ENCODE measurements at regions not wholly inside any gene's neighbourhood (a gene's known extent, or its start where the extent isn't known, plus 50 kb on each side); places are given as distances from the start of the nearest gene placed in this dataset.

DNA sequence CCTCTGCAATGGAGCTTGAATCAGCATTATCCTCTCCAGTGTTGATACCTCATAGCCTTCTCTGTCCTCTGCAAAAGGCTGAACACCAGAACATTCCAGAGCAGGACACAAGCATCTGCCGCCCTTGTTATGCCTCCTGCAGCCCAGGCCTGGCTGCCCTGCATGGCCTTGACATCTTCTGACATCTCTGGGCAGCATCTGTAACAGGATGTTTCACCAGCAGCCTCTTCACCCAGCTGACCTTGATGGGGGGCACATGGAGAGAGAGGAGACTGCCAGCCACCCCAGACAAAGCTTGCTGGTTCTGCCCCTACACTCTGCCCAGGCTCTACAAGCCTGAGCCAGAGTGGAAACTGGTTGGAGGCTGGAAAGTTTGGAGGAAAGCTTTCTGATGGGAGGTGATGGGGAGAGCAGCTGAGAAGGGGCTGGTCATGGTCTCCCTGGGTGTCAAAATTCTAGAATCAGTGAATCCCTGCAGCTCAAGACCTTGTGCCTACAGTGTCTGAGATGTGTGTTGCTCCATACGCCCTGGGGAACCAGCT lies 145.1 kb downstream of the MRPL14 start:
- TF ChIP-seq, protein P1, sequence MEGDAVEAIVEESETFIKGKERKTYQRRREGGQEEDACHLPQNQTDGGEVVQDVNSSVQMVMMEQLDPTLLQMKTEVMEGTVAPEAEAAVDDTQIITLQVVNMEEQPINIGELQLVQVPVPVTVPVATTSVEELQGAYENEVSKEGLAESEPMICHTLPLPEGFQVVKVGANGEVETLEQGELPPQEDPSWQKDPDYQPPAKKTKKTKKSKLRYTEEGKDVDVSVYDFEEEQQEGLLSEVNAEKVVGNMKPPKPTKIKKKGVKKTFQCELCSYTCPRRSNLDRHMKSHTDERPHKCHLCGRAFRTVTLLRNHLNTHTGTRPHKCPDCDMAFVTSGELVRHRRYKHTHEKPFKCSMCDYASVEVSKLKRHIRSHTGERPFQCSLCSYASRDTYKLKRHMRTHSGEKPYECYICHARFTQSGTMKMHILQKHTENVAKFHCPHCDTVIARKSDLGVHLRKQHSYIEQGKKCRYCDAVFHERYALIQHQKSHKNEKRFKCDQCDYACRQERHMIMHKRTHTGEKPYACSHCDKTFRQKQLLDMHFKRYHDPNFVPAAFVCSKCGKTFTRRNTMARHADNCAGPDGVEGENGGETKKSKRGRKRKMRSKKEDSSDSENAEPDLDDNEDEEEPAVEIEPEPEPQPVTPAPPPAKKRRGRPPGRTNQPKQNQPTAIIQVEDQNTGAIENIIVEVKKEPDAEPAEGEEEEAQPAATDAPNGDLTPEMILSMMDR (IDR thresholded peaks at IDR 0.05; ENCODE audit: poor library complexity): no peak
- no peak for TF ChIP-seq EZH2 (IDR thresholded peaks at IDR 0.05; ENCODE audit: borderline replicate concordance)
- TF ChIP-seq EZH2phosphoT487 (IDR thresholded peaks at IDR 0.05; ENCODE audit: low read depth, severe bottlenecking, unreplicated experiment): no peak
- no peak overlapping the region for H3K4me3 ChIP-seq
- DNase-seq (ENCODE audit: low spot score): no peak
- peaks cover 13% of the 10 kb centered on the region for H3K4me1 ChIP-seq (ENCODE audit: insufficient read depth)
- H3K27ac ChIP-seq: no peak overlapping the region
- WGBS (ENCODE audit: low lambda C conversion rate, missing lambda C conversion rate): 72% methylated on average over 2 of the region's 2 CpGs
- H3K4me2 ChIP-seq: no peak overlapping the region
- H3K27me3 ChIP-seq: no peaks in the 10 kb centered on the region
- no peak overlapping the region for H2AFZ ChIP-seq
- no peaks in the 10 kb centered on the region for H4K20me1 ChIP-seq (ENCODE audit: insufficient read depth, poor library complexity, severe bottlenecking)
- H3K9me2 ChIP-seq (replicated peaks; ENCODE audit: insufficient read depth): no peaks in the 10 kb centered on the region
- H3K36me3 ChIP-seq (replicated peaks; ENCODE audit: insufficient read depth, low read depth): no peaks in the 10 kb centered on the region
- H3K79me2 ChIP-seq: no peaks in the 10 kb centered on the region
- no peaks in the 10 kb centered on the region for H3K9me3 ChIP-seq (ENCODE audit: low read depth)

DNA sequence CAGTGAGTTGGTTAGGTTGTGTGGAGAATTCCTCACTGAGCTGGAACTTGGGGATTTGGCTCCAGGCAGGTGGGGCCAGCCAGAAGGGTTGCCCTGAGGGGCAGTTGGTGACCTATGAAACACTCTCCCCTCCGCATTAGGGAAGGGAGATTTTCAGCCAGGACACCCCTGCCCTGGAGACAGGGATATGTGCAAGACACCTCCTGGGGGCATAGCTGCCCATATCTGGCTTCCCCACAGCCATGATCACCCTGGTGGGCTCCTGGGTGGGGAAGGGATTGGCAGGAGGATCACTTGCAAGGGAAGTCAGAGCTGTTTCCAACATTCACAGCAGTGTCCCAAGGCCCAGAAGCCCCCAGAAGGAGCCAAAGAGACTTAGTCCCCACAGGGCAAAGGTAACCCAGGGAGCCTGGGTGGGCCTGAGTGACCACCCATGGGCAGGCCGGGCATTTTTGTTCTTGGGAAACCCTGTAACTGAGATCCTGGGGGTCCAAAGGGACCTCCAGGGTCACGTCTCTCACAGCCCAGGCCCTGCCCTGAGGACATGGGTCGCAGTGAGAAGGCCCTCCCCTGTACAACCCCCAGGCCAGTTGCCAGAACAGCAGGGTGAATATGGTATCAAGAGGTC lies 145.8 kb downstream of the MRPL14 start:
- Histone ChIP-seq H3K27me3 (no peaks in the 10 kb centered on the region), H2AFZ (no peak overlapping the region), H3K79me2 (no peaks in the 10 kb centered on the region), H3K4me3 (no peak overlapping the region), H4K20me1 (ENCODE audit: insufficient read depth, poor library complexity, severe bottlenecking) (no peaks in the 10 kb centered on the region), H3K9me2 (replicated peaks; ENCODE audit: insufficient read depth) (no peaks in the 10 kb centered on the region), H3K36me3 (replicated peaks; ENCODE audit: insufficient read depth, low read depth) (no peaks in the 10 kb centered on the region), H3K4me1 (ENCODE audit: insufficient read depth) (peaks cover 15% of the 10 kb centered on the region), H3K9me3 (ENCODE audit: low read depth) (no peaks in the 10 kb centered on the region), H3K27ac (no peak overlapping the region), H3K4me2 (no peak overlapping the region)
- DNase-seq (ENCODE audit: low spot score): no peak
- 89% methylated on average over 4 of the region's 4 CpGs for WGBS (ENCODE audit: low lambda C conversion rate, missing lambda C conversion rate)
- TF ChIP-seq EZH2 (IDR thresholded peaks at IDR 0.05; ENCODE audit: borderline replicate concordance): no peak
- no peak for TF ChIP-seq EZH2phosphoT487 (IDR thresholded peaks at IDR 0.05; ENCODE audit: low read depth, severe bottlenecking, unreplicated experiment)
- TF ChIP-seq, protein P1 (IDR thresholded peaks at IDR 0.05; ENCODE audit: poor library complexity): no peak

DNA sequence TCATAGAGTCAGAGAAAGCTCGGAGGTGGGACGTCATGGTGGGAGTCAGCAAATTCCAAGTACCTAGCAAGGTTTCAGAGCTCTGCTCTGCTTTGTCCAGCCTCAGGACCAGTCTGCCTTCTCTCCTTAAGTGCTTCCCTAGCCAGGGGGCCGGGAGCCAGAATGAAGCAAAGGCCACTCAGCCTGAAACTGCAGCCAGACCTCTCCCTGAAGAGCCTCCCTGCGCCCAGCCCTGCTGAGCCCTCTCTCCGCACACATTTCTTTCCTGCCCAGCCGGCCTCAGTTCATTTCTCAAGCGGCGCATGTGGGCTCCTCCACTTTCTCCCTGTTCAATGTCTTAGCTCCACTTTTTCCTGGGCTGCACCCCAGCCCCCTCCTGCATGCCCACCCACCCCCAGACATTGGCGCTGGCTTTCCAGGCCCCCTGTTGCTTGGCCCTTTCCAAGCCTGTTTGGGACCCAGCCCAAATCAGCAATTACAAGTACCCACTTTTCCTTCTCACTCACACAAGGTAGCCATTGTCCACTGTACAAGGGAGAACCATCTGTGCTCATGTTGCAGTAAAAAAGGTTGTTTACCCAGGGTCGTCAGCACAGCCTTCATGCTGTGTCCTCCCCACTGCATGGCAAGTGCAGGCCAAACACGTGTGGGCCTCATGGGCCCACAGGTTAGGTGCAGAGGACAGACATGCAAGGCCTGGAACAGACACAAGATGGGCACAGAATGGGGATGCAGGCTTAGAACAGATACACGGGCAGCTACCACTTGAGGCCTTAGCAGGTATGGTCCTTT lies 147.1 kb downstream of the MRPL14 start:
- Histone ChIP-seq H3K9me3 (ENCODE audit: low read depth) (no peaks in the 10 kb centered on the region), H3K27ac (no peak overlapping the region), H3K4me1 (ENCODE audit: insufficient read depth) (peaks cover 15% of the 10 kb centered on the region), H3K79me2 (no peaks in the 10 kb centered on the region), H3K4me2 (no peak overlapping the region), H2AFZ (no peak overlapping the region), H3K27me3 (no peaks in the 10 kb centered on the region), H3K9me2 (replicated peaks; ENCODE audit: insufficient read depth) (no peaks in the 10 kb centered on the region), H3K36me3 (replicated peaks; ENCODE audit: insufficient read depth, low read depth) (no peaks in the 10 kb centered on the region), H3K4me3 (no peak overlapping the region), H4K20me1 (ENCODE audit: insufficient read depth, poor library complexity, severe bottlenecking) (no peaks in the 10 kb centered on the region)
- TF ChIP-seq EZH2 (IDR thresholded peaks at IDR 0.05; ENCODE audit: borderline replicate concordance) (no peak), EZH2phosphoT487 (IDR thresholded peaks at IDR 0.05; ENCODE audit: low read depth, severe bottlenecking, unreplicated experiment) (no peak)
- TF ChIP-seq, protein P1 (IDR thresholded peaks at IDR 0.05; ENCODE audit: poor library complexity): no peak
- WGBS (ENCODE audit: low lambda C conversion rate, missing lambda C conversion rate): 88% methylated on average over 12 of the region's 12 CpGs
- no peak for DNase-seq (ENCODE audit: low spot score)

Data from hepatocyte (in vitro differentiated cells).